Left ventricle myocardium inferior (tissue), 1 donor: ENCODE measurements at regions not wholly inside any gene's neighbourhood (a gene's known extent, or its start where the extent isn't known, plus 50 kb on each side); places are given as distances from the start of the nearest gene placed in this dataset.

Source experiments
- DNase-seq: peaks from one replicate; pipeline ENCODE4 v3.0.0-alpha.2; 2020
- H3K27ac ChIP-seq: fragments of 200-600 bp; replicated peaks from 2 replicates; pipeline ENCODE4 v1.8.0; 2021
- H3K27me3 ChIP-seq: fragments of 200-600 bp; 2 replicates; pipeline ENCODE4 v1.8.0; 2021; ENCODE audit warnings: low read depth
- H3K36me3 ChIP-seq: fragments of 200-600 bp; 2 replicates; pipeline ENCODE4 v1.8.0; 2021
- H3K4me1 ChIP-seq: fragments of 200-600 bp; 2 replicates; pipeline ENCODE4 v1.8.0; 2021
- H3K4me3 ChIP-seq: fragments of 200-600 bp; 2 replicates; pipeline ENCODE4 v1.8.0; 2021; ENCODE audit warnings: mild to moderate bottlenecking, moderate library complexity
- H3K9me3 ChIP-seq: fragments of 200-600 bp; replicated peaks from 2 replicates; pipeline ENCODE4 v1.8.0; 2021
- intact Hi-C: fragments of 100-400 bp; cut with micrococcal nuclease; formaldehyde crosslinking; loops from one replicate; pipeline ENCODE4 v1.11.0; 2022
- TF ChIP-seq, protein P1 (sequence below): fragments of 200-600 bp; IDR thresholded peaks from 2 replicates; pipeline ENCODE4 v1.8.0; 2021; ENCODE audit warnings: antibody characterized with exemption, mild to moderate bottlenecking, borderline replicate concordance
- donor health status: DM: no; HTN: yes; CAD: no; lungs with severe emphysema.

- Histone ChIP-seq H3K4me3 (no peak overlapping the region), H3K9me3 (peaks cover 75% of the 10 kb centered on the region), H3K27me3 (peaks cover 28% of the 10 kb centered on the region), H3K36me3 (no peaks in the 10 kb centered on the region), H3K27ac (no peak overlapping the region), H3K4me1 (no peaks in the 10 kb centered on the region)
- peak; percentile 9 for DNase-seq
- TF ChIP-seq, protein P1, sequence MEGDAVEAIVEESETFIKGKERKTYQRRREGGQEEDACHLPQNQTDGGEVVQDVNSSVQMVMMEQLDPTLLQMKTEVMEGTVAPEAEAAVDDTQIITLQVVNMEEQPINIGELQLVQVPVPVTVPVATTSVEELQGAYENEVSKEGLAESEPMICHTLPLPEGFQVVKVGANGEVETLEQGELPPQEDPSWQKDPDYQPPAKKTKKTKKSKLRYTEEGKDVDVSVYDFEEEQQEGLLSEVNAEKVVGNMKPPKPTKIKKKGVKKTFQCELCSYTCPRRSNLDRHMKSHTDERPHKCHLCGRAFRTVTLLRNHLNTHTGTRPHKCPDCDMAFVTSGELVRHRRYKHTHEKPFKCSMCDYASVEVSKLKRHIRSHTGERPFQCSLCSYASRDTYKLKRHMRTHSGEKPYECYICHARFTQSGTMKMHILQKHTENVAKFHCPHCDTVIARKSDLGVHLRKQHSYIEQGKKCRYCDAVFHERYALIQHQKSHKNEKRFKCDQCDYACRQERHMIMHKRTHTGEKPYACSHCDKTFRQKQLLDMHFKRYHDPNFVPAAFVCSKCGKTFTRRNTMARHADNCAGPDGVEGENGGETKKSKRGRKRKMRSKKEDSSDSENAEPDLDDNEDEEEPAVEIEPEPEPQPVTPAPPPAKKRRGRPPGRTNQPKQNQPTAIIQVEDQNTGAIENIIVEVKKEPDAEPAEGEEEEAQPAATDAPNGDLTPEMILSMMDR: no peak
- intact Hi-C loops: no loop called here
Observed at GRCh38 chr12:34398706-34399630, 376.7 kb downstream of the ALG10 start.

DNA sequence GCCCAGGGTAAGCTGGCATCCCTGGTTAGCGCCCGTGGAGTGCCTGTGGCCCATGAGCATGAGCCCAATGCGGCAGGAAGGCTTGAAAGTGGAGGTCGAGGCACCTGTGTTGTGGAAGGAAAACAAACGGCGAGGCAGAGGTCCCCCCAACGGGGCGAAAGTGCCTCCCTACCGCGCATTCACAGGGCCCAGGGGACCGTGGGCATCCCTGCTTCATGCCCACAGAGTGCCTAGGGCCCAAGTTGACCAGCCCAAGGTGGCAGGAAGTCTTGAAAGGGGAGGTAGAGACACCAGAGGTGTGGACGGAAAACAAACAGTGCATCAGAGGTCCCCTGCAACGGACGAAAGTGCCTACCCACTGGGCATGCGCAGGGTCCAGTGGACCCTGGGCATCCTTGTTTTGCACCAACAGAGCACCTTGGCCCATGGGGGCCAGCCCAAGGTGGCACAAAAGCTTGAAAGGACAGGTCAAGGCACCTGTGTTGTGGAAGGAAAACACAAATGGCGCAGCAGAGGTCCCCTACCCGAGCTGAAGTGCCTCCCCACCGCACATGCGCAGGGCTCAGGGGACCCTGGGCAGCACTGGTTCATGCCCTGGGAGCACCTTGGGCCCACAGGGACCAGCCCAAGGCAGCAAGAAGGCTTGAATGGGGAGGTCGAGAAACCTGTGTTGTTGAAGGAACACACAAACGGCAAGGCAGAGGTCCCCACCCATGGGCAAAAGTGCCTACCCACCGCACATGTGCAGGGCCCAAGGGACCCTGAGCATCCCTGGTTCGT is 377.5 kb downstream of the ALG10 start:
- peak; percentile 4 for DNase-seq
- TF ChIP-seq, protein P1: no peak
- Histone ChIP-seq H3K4me1 (no peaks in the 10 kb centered on the region), H3K27ac (no peak overlapping the region), H3K4me3 (no peak overlapping the region), H3K9me3 (peaks cover 74% of the 10 kb centered on the region), H3K36me3 (no peaks in the 10 kb centered on the region), H3K27me3 (peaks cover 27% of the 10 kb centered on the region)
- intact Hi-C loops: no loop called here

GRCh38 chr12:34400411-34400881 is 378.1 kb downstream of the ALG10 start:
- Histone ChIP-seq H3K4me3 (no peak overlapping the region), H3K27me3 (peaks cover 21% of the 10 kb centered on the region), H3K9me3 (peaks cover 76% of the 10 kb centered on the region), H3K27ac (no peak overlapping the region), H3K4me1 (no peaks in the 10 kb centered on the region), H3K36me3 (no peaks in the 10 kb centered on the region)
- peak; percentile 10 for DNase-seq
- intact Hi-C loops: no loop called here
- TF ChIP-seq, protein P1: no peak

DNA sequence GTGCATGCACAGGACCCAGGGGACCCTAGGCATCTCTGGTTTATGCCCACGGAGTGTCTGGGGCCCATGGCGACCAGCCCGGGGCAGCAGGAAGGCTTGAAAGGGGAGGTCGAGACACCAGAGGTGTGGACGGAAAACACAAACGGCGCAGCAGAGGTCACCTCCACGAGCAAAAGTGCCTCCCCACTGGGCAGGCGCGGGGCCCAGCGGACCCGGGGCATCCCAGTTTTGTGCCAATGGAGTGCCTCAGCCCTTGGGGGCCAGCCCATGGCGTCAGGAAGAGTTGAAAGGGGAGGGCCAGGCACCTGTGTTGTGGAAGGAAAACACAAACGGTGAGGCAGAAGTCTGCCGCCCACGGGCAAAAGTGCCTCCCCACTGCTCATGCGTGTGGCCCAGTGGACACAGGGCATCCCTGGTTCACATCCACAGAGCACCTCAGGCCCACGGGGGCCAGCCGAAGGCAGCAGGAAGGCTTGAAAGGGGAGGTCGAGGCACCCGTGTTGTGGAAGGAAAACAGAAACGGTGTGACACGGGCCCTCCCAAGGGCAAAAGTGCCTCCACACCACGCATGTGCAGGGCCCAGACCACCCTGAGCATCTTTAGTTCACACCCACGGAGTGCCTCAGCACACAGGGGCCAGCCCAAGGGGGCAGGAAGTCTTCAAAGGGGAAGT is 378.8 kb downstream of the ALG10 start:
- no peak overlapping the region for H3K4me3 ChIP-seq
- peaks cover 14% of the 10 kb centered on the region for H3K27me3 ChIP-seq
- TF ChIP-seq, protein P1: no peak
- no peaks in the 10 kb centered on the region for H3K4me1 ChIP-seq
- intact Hi-C loops: no loop called here
- no peaks in the 10 kb centered on the region for H3K36me3 ChIP-seq
- peak; percentile 4 for DNase-seq
- peaks cover 81% of the 10 kb centered on the region for H3K9me3 ChIP-seq
- H3K27ac ChIP-seq: no peak overlapping the region

DNA sequence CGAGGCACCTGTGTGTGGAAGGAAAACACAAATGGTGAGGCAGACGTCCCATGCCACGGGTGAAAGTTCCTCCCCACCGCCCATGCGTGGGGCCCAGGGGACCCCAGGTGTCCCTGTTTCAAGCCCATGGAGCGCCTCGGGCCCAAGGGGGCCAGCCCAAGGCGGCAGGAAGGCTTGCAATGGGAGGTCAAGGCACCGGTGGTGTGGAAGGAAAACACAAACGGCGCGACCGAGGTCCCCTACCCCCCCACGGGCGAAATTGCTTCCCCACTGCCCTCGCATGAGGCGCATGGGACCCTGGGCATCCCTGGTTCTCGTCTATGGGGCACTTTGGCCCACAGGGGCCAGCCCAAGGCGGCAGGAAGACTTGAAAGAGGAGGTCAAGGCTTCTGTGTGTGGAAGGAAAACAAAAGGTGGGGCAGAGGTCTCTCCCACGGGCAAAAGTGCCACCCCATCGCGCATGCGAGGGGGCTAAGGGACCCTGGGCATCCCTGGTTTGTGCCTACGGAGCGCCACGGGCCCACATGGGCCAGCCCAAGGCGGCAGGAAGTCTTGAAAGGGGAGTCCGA is 379.4 kb downstream of the ALG10 start:
- H3K4me3 ChIP-seq: no peak overlapping the region
- no peak overlapping the region for H3K27ac ChIP-seq
- H3K9me3 ChIP-seq: peaks cover 82% of the 10 kb centered on the region
- TF ChIP-seq, protein P1: no peak
- H3K36me3 ChIP-seq: no peaks in the 10 kb centered on the region
- H3K4me1 ChIP-seq: no peaks in the 10 kb centered on the region
- peaks cover 8% of the 10 kb centered on the region for H3K27me3 ChIP-seq
- intact Hi-C loops: no loop called here
- peak; percentile 11 for DNase-seq
